ENCODE measurements at regions not wholly inside any gene's neighbourhood (a gene's known extent, or its start where the extent isn't known, plus 50 kb on each side); places are given as distances from the start of the nearest gene placed in this dataset.

GRCh38 chr2:144215207-144215606 is 304.7 kb downstream of the ZEB2 start:
- no peak for DNase-seq (ENCODE audit: low spot score)

GRCh38 chr2:144213797-144214196 is 306.1 kb downstream of the ZEB2 start:
- no peak for DNase-seq (ENCODE audit: low spot score)

GRCh38 chr2:144211826-144212225 is 308.1 kb downstream of the ZEB2 start:
- no peak for DNase-seq (ENCODE audit: low spot score)

- no peak for DNase-seq (ENCODE audit: low spot score)
These were observed 308.9 kb downstream of the ZEB2 start for GRCh38 chr2:144211065-144211464.

- no peak for DNase-seq (ENCODE audit: low spot score)
These were observed 309.8 kb downstream of the ZEB2 start for GRCh38 chr2:144210076-144210475.

- no peak for DNase-seq (ENCODE audit: low spot score)
These were observed 311.0 kb downstream of the ZEB2 start for GRCh38 chr2:144208924-144209323.

GRCh38 chr2:144206019-144206418 is 313.9 kb downstream of the ZEB2 start:
- no peak for DNase-seq (ENCODE audit: low spot score)

GRCh38 chr2:144201868-144202468 is 318.0 kb downstream of the ZEB2 start:
- DNase-seq (ENCODE audit: low spot score): no peak

GRCh38 chr2:144201126-144201525 is 318.8 kb downstream of the ZEB2 start:
- DNase-seq (ENCODE audit: low spot score): no peak

- peak; percentile 66 for DNase-seq (ENCODE audit: low spot score)
These were observed 321.8 kb downstream of the ZEB2 start for GRCh38 chr2:144198116-144198515.

- DNase-seq (ENCODE audit: low spot score): no peak
These were observed 325.4 kb downstream of the ZEB2 start for GRCh38 chr2:144194326-144195071.

- no peak for DNase-seq (ENCODE audit: low spot score)
These were observed 328.9 kb downstream of the ZEB2 start for GRCh38 chr2:144190908-144191605.

GRCh38 chr2:144183727-144184126 is 336.2 kb downstream of the ZEB2 start:
- DNase-seq (ENCODE audit: low spot score): no peak

- no peak for DNase-seq (ENCODE audit: low spot score)
These were observed 338.9 kb downstream of the ZEB2 start for GRCh38 chr2:144181001-144181400.

- DNase-seq (ENCODE audit: low spot score): no peak
These were observed 339.8 kb downstream of the ZEB2 start for GRCh38 chr2:144180131-144180530.

- no peak for DNase-seq (ENCODE audit: low spot score)
These were observed 349.7 kb downstream of the ZEB2 start for GRCh38 chr2:144170179-144170578.

GRCh38 chr2:144166743-144167142 is 353.2 kb downstream of the ZEB2 start:
- DNase-seq (ENCODE audit: low spot score): no peak

GRCh38 chr2:144165599-144166250 is 354.2 kb downstream of the ZEB2 start:
- DNase-seq (ENCODE audit: low spot score): no peak

- no peak for DNase-seq (ENCODE audit: low spot score)
These were observed 356.3 kb downstream of the ZEB2 start for GRCh38 chr2:144163592-144163991.

GRCh38 chr2:144162652-144163051 is 357.3 kb downstream of the ZEB2 start:
- peak; percentile 4 for DNase-seq (ENCODE audit: low spot score)

GRCh38 chr2:144161061-144161460 is 358.9 kb downstream of the ZEB2 start:
- no peak for DNase-seq (ENCODE audit: low spot score)

GRCh38 chr2:144159240-144159639 is 360.7 kb downstream of the ZEB2 start:
- no peak for DNase-seq (ENCODE audit: low spot score)

GRCh38 chr2:144158096-144158495 is 361.8 kb downstream of the ZEB2 start:
- DNase-seq (ENCODE audit: low spot score): no peak

Data from A172 (cell line).